ENCODE measurements at regions not wholly inside any gene's neighbourhood (a gene's known extent, or its start where the extent isn't known, plus 50 kb on each side); places are given as distances from the start of the nearest gene placed in this dataset.
"Not testable (repeated sequence)": the region's sequence is repeated elsewhere in the genome, so short reads cannot be mapped to it uniquely, and the experiment has no call there.

GRCh38 chr4:59503731-59504130 is 1696.4 kb upstream of the ADGRL3 start:
- no peaks in the 10 kb centered on the region for H3K36me3 ChIP-seq
- H3K4me3 ChIP-seq: no peak overlapping the region
- no peak for DNase-seq
- no peaks in the 10 kb centered on the region for H3K4me1 ChIP-seq
- no peaks in the 10 kb centered on the region for H3K9me3 ChIP-seq
- no peak for TF ChIP-seq CTCF (IDR thresholded peaks at IDR 0.05)
- peak; percentile 24 for ATAC-seq
- no peaks in the 10 kb centered on the region for H3K27me3 ChIP-seq
- intact Hi-C loops (cut with DNase I): no loop called here
- no peak overlapping the region for H3K27ac ChIP-seq

GRCh38 chr4:59511809-59512208 is 1688.3 kb upstream of the ADGRL3 start:
- DNase-seq; H3K36me3 ChIP-seq; H3K27me3 ChIP-seq; H3K4me1 ChIP-seq; H3K9me3 ChIP-seq; ATAC-seq; intact Hi-C loops (cut with DNase I); H3K4me3 ChIP-seq; H3K27ac ChIP-seq: not testable (repeated sequence)

- Histone ChIP-seq H3K4me3 (no peak overlapping the region), H3K4me1 (no peaks in the 10 kb centered on the region), H3K9me3 (no peaks in the 10 kb centered on the region), H3K27me3 (no peaks in the 10 kb centered on the region), H3K27ac (no peak overlapping the region), H3K36me3 (no peaks in the 10 kb centered on the region)
- intact Hi-C loops (cut with DNase I): no loop called here
- ATAC-seq (no peak), DNase-seq (no peak)
- no peak for TF ChIP-seq CTCF (IDR thresholded peaks at IDR 0.05)
Measured at GRCh38 chr4:59517007-59517406, 1683.1 kb upstream of the ADGRL3 start.

- intact Hi-C loops (cut with DNase I): no loop called here
- Histone ChIP-seq H3K27me3 (no peaks in the 10 kb centered on the region), H3K36me3 (no peaks in the 10 kb centered on the region), H3K9me3 (no peaks in the 10 kb centered on the region), H3K4me1 (no peaks in the 10 kb centered on the region), H3K27ac (no peak overlapping the region), H3K4me3 (no peak overlapping the region)
- ATAC-seq: peak; percentile 49
- TF ChIP-seq CTCF (IDR thresholded peaks at IDR 0.05): no peak
- no peak for DNase-seq
Measured at GRCh38 chr4:59518005-59518823, 1681.9 kb upstream of the ADGRL3 start.

GRCh38 chr4:59525885-59526284 is 1674.2 kb upstream of the ADGRL3 start:
- no peak for TF ChIP-seq CTCF (IDR thresholded peaks at IDR 0.05)
- no peak for ATAC-seq
- intact Hi-C loops (cut with DNase I): no loop called here

GRCh38 chr4:59535541-59535940 is 1664.6 kb upstream of the ADGRL3 start:
- Histone ChIP-seq H3K9me3 (no peaks in the 10 kb centered on the region), H3K27ac (no peak overlapping the region), H3K4me1 (no peaks in the 10 kb centered on the region), H3K4me3 (no peak overlapping the region), H3K36me3 (no peaks in the 10 kb centered on the region), H3K27me3 (no peaks in the 10 kb centered on the region)
- DNase-seq: no peak
- intact Hi-C loops (cut with DNase I): no loop called here
- TF ChIP-seq CTCF (IDR thresholded peaks at IDR 0.05): no peak
- no peak for ATAC-seq

More at GRCh38 chr4:59525885-59526284, 1674.2 kb upstream of the ADGRL3 start:
- H3K36me3 ChIP-seq: no peaks in the 10 kb centered on the region
- DNase-seq: no peak
- no peaks in the 10 kb centered on the region for H3K9me3 ChIP-seq
- no peak overlapping the region for H3K27ac ChIP-seq
- H3K4me1 ChIP-seq: no peaks in the 10 kb centered on the region
- no peaks in the 10 kb centered on the region for H3K27me3 ChIP-seq
- H3K4me3 ChIP-seq: no peak overlapping the region
